CD8-positive, alpha-beta memory T cell (primary cell): ENCODE measurements at regions not wholly inside any gene's neighbourhood (a gene's known extent, or its start where the extent isn't known, plus 50 kb on each side); places are given as distances from the start of the nearest gene placed in this dataset.

Experiments
- CTCF ChIA-PET: fragments of 350-600 bp; sonication (Branson Sonifier 250); formaldehyde crosslinking; loops from one replicate; lab custom pipeline; 2021; ENCODE audit warnings: antibody characterized with exemption; lab: Charles Lee
- POLR2A ChIA-PET: fragments of 350-600 bp; sonication (Branson Sonifier 250); formaldehyde crosslinking; loops from one replicate; lab custom pipeline; 2021; ENCODE audit warnings: antibody characterized with exemption; lab: Charles Lee
- DNase-seq, 5 donors: peaks; one replicate each; pipeline versions ENCODE4 v3.0.0 to v3.0.0-alpha.2; 2020 to 2022; ENCODE audit warnings: mixed read lengths in 1 of 5
- H3K27ac ChIP-seq: one replicate; pipeline ENCODE4 v1.7.0; 2013; ENCODE audit warnings: low read depth, mild to moderate bottlenecking, low read length, moderate library complexity
- H3K27me3 ChIP-seq: 2 replicates; pipeline ENCODE4 v1.7.0; 2013; ENCODE audit warnings: low read length, mild to moderate bottlenecking; ENCODE audit not compliant: insufficient read depth, poor library complexity, severe bottlenecking
- H3K36me3 ChIP-seq: 2 replicates; pipeline ENCODE4 v1.7.0; 2013; ENCODE audit warnings: mild to moderate bottlenecking, low read length, moderate library complexity; ENCODE audit not compliant: insufficient read depth
- H3K4me1 ChIP-seq: 2 replicates; pipeline ENCODE4 v1.7.0; 2013; ENCODE audit warnings: mild to moderate bottlenecking, low read length, moderate library complexity; ENCODE audit not compliant: insufficient read depth
- H3K4me3 ChIP-seq: 2 replicates; pipeline ENCODE4 v1.7.0; 2013; ENCODE audit warnings: mild to moderate bottlenecking, low read length
- H3K9me3 ChIP-seq: 2 replicates; pipeline ENCODE4 v1.7.0; 2013; ENCODE audit warnings: mild to moderate bottlenecking, low read length
- H3K27ac Mint-ChIP-seq, 8 donors: one replicate each; pipeline ENCODE4 v1.8.0; 2020 to 2021; ENCODE audit warnings: mixed read lengths in 8 of 8, mild to moderate bottlenecking in 6 of 8, inconsistent platforms in 3 of 8, moderate library complexity in 3 of 8
- H3K27me3 Mint-ChIP-seq, 2 donors: one replicate each; pipeline ENCODE4 v1.8.0; 2020 to 2021; ENCODE audit warnings: mixed read lengths in 2 of 2, mild to moderate bottlenecking in 1 of 2, moderate library complexity in 1 of 2
- H3K36me3 Mint-ChIP-seq, 3 donors: one replicate each; pipeline ENCODE4 v1.8.0; 2020 to 2021; ENCODE audit warnings: mixed read lengths in 3 of 3, inconsistent platforms in 1 of 3, mild to moderate bottlenecking in 1 of 3
- H3K4me1 Mint-ChIP-seq, 3 donors: one replicate each; pipeline ENCODE4 v1.8.0; 2020 to 2021; ENCODE audit warnings: mixed read lengths in 3 of 3, inconsistent platforms in 1 of 3, mild to moderate bottlenecking in 1 of 3
- H3K4me3 Mint-ChIP-seq, 7 donors: one replicate each; pipeline ENCODE4 v1.8.0; 2020 to 2021; ENCODE audit warnings: mixed read lengths in 7 of 7, mild to moderate bottlenecking in 6 of 7, moderate library complexity in 4 of 7, inconsistent platforms in 2 of 7
- H3K9me3 Mint-ChIP-seq, 5 donors: one replicate each; pipeline ENCODE4 v1.8.0; 2020 to 2022; ENCODE audit warnings: mixed read lengths in 5 of 5, mild to moderate bottlenecking in 3 of 5, moderate library complexity in 2 of 5, inconsistent platforms in 1 of 5

- Mint-ChIP-seq H3K27ac (no peak overlapping the region), H3K9me3 (no peaks in the 10 kb centered on the region), H3K36me3 (no peaks in the 10 kb centered on the region), H3K4me1 (no peaks in the 10 kb centered on the region), H3K27me3 (peaks cover 2 to 11% of the 10 kb centered on the region in 2 donors), H3K4me3 (no peak overlapping the region)
- Histone ChIP-seq H3K4me1 (no peaks in the 10 kb centered on the region), H3K27ac (no peak overlapping the region), H3K27me3 (no peaks in the 10 kb centered on the region), H3K9me3 (no peaks in the 10 kb centered on the region), H3K4me3 (no peak overlapping the region), H3K36me3 (no peaks in the 10 kb centered on the region)
- ChIA-PET CTCF (no interaction called here), POLR2A (no interaction called here)
- no peak for DNase-seq
These were observed 50.6 kb upstream of the FN1 start for GRCh38 chr2:215486291-215487001.
